OCI-LY3 (cell line): ENCODE measurements at regions not wholly inside any gene's neighbourhood (a gene's known extent, or its start where the extent isn't known, plus 50 kb on each side); places are given as distances from the start of the nearest gene placed in this dataset.

Source experiments
- H2AFZ ChIP-seq: fragments of 200-600, 300-600 bp; shearing (Covaris generic); 2 replicates; pipeline ENCODE4 v1.6.0; 2014; ENCODE audit warnings: antibody characterized with exemption, low read depth, low read length
- H3K27ac ChIP-seq: fragments of 200-600, 300-600 bp; sonication (generic); 2 replicates; pipeline ENCODE4 v1.5.1; 2014; ENCODE audit warnings: mild to moderate bottlenecking, low read length, moderate library complexity, mixed read lengths
- H3K27me3 ChIP-seq: fragments of 200-600, 300-600 bp; sonication (generic); 2 replicates; pipeline ENCODE4 v1.6.1; 2014; ENCODE audit warnings: low read depth, low read length, mixed read lengths
- H3K36me3 ChIP-seq: fragments of 200-600, 300-600 bp; sonication (generic); replicated peaks from 2 replicates; pipeline ENCODE3; 2014; ENCODE audit warnings: low read depth, low read length, mixed read lengths
- H3K4me1 ChIP-seq: fragments of 300-600, 200-600 bp; sonication (generic); 2 replicates; pipeline ENCODE4 v1.6.1; 2014; ENCODE audit warnings: low read length, mixed read lengths
- H3K4me2 ChIP-seq: fragments of 200-600, 300-600 bp; sonication (generic); 2 replicates; pipeline ENCODE4 v1.6.1; 2014; ENCODE audit warnings: low read length, mixed read lengths
- H3K4me3 ChIP-seq: fragments of 300-600, 200-600 bp; sonication (generic); 2 replicates; pipeline ENCODE4 v1.5.1; 2014; ENCODE audit warnings: antibody characterized with exemption, mild to moderate bottlenecking, low read length, moderate library complexity
- H3K79me2 ChIP-seq: fragments of 300-600, 200-600 bp; shearing (Covaris generic); 2 replicates; pipeline ENCODE4 v1.6.1; 2014; ENCODE audit warnings: mild to moderate bottlenecking, low read length, mixed read lengths
- H3K9ac ChIP-seq: fragments of 300-600, 200-600 bp; shearing (Covaris generic); 2 replicates; pipeline ENCODE4 v1.6.0; 2014; ENCODE audit warnings: mild to moderate bottlenecking, low read length, moderate library complexity
- H3K9me3 ChIP-seq: fragments of 200-600, 300-600 bp; shearing (Covaris generic); 2 replicates; pipeline ENCODE4 v1.6.1; 2014; ENCODE audit warnings: low read length, mixed read lengths; ENCODE audit not compliant: insufficient read depth
- H4K20me1 ChIP-seq: fragments of 200-600, 300-600 bp; sonication (generic); 2 replicates; pipeline ENCODE4 v1.6.1; 2016; ENCODE audit warnings: low read length, mixed read lengths; ENCODE audit not compliant: insufficient read depth
- EZH2phosphoT487 ChIP-seq: fragments of 200-600 bp; shearing (Covaris generic); IDR thresholded peaks from 2 replicates; pipeline ENCODE4 v1.6.1; 2018; ENCODE audit warnings: antibody characterized with exemption, mixed run types, low read depth
- TF ChIP-seq, protein P1 (sequence below): fragments of 200-600, 300-600 bp; sonication (generic); IDR thresholded peaks from 2 replicates; pipeline ENCODE4 v1.5.1; 2014; ENCODE audit warnings: antibody characterized with exemption, low read length, low read depth

GRCh38 chr13:83804356-83804962 lies 77.8 kb downstream of the SLITRK1 start:
- Histone ChIP-seq H4K20me1 (no peaks in the 10 kb centered on the region), H3K9ac (no peak overlapping the region), H3K27me3 (no peaks in the 10 kb centered on the region), H2AFZ (no peak overlapping the region), H3K79me2 (no peaks in the 10 kb centered on the region), H3K4me3 (no peak overlapping the region), H3K36me3 (no peaks in the 10 kb centered on the region), H3K9me3 (no peaks in the 10 kb centered on the region), H3K4me2 (no peak overlapping the region), H3K27ac (no peak overlapping the region), H3K4me1 (no peaks in the 10 kb centered on the region)
- TF ChIP-seq EZH2phosphoT487 = no peak
- TF ChIP-seq, protein P1, sequence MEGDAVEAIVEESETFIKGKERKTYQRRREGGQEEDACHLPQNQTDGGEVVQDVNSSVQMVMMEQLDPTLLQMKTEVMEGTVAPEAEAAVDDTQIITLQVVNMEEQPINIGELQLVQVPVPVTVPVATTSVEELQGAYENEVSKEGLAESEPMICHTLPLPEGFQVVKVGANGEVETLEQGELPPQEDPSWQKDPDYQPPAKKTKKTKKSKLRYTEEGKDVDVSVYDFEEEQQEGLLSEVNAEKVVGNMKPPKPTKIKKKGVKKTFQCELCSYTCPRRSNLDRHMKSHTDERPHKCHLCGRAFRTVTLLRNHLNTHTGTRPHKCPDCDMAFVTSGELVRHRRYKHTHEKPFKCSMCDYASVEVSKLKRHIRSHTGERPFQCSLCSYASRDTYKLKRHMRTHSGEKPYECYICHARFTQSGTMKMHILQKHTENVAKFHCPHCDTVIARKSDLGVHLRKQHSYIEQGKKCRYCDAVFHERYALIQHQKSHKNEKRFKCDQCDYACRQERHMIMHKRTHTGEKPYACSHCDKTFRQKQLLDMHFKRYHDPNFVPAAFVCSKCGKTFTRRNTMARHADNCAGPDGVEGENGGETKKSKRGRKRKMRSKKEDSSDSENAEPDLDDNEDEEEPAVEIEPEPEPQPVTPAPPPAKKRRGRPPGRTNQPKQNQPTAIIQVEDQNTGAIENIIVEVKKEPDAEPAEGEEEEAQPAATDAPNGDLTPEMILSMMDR = no peak

DNA sequence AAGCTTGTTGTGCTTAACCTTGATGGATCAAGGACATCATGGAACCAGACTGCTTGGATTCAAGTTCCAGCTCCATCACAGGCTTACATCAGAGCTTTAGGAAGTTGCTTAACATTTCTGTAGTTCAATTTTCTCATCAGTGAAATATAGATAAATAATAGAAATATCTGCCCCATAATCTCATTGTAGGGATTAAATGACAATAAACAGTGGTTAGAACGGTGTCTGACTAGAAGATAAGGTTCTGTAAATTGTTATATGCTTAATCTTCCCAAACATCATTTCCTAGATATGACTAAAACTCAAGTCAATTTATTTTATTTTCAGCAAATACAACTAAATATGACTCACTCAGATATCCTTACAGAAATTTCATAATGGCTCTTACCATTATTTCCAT lies 83.5 kb downstream of the SLITRK1 start:
- Histone ChIP-seq H3K4me3 (no peak overlapping the region), H3K36me3 (no peaks in the 10 kb centered on the region), H3K4me2 (no peak overlapping the region), H2AFZ (no peak overlapping the region), H3K79me2 (no peaks in the 10 kb centered on the region), H3K9me3 (no peaks in the 10 kb centered on the region), H4K20me1 (no peaks in the 10 kb centered on the region), H3K27me3 (no peaks in the 10 kb centered on the region), H3K4me1 (no peaks in the 10 kb centered on the region), H3K9ac (no peak overlapping the region), H3K27ac (no peak overlapping the region)
- TF ChIP-seq EZH2phosphoT487 = no peak

- H3K27me3 ChIP-seq = no peaks in the 10 kb centered on the region
- H3K4me2 ChIP-seq = no peak overlapping the region
- TF ChIP-seq, protein P1 = no peak
- no peak for TF ChIP-seq EZH2phosphoT487
- no peak overlapping the region for H2AFZ ChIP-seq
- H3K4me1 ChIP-seq = no peaks in the 10 kb centered on the region
- no peak overlapping the region for H3K9ac ChIP-seq
- no peaks in the 10 kb centered on the region for H4K20me1 ChIP-seq
- no peaks in the 10 kb centered on the region for H3K9me3 ChIP-seq
- H3K36me3 ChIP-seq = no peaks in the 10 kb centered on the region
- H3K79me2 ChIP-seq = no peaks in the 10 kb centered on the region
- H3K4me3 ChIP-seq = no peak overlapping the region
- no peak overlapping the region for H3K27ac ChIP-seq
These were observed 85.9 kb downstream of the SLITRK1 start for GRCh38 chr13:83796364-83796763.

- Histone ChIP-seq H3K27me3 (no peaks in the 10 kb centered on the region), H3K4me2 (no peak overlapping the region), H3K9ac (no peak overlapping the region), H3K4me1 (no peaks in the 10 kb centered on the region), H3K79me2 (no peaks in the 10 kb centered on the region), H3K4me3 (no peak overlapping the region), H2AFZ (no peak overlapping the region), H3K9me3 (no peaks in the 10 kb centered on the region), H3K36me3 (no peaks in the 10 kb centered on the region), H3K27ac (no peak overlapping the region), H4K20me1 (no peaks in the 10 kb centered on the region)
- no peak for TF ChIP-seq EZH2phosphoT487
- TF ChIP-seq, protein P1 = no peak
These were observed 87.7 kb downstream of the SLITRK1 start for GRCh38 chr13:83794583-83794982.

GRCh38 chr13:83780227-83780626 lies 102.0 kb downstream of the SLITRK1 start:
- Histone ChIP-seq H3K9ac (no peak overlapping the region), H3K4me3 (no peak overlapping the region), H2AFZ (peak overlapping the region; percentile 66), H3K27ac (no peak overlapping the region), H3K4me2 (no peak overlapping the region), H3K4me1 (no peaks in the 10 kb centered on the region), H4K20me1 (no peaks in the 10 kb centered on the region), H3K9me3 (no peaks in the 10 kb centered on the region), H3K36me3 (no peaks in the 10 kb centered on the region), H3K79me2 (no peaks in the 10 kb centered on the region), H3K27me3 (no peaks in the 10 kb centered on the region)
- TF ChIP-seq, protein P1 = peak; percentile 69
- TF ChIP-seq EZH2phosphoT487 = no peak
